DMS 273 (cell line): ENCODE measurements at regions not wholly inside any gene's neighbourhood (a gene's known extent, or its start where the extent isn't known, plus 50 kb on each side); places are given as distances from the start of the nearest gene placed in this dataset.
A peak's percentile ranks its signal among the peaks of the same experiment; 100 is the strongest.

Experiments used
- DNase-seq: peaks from one replicate; lab custom pipeline; 2025; ENCODE audit not compliant: unreplicated experiment; lab: John Stamatoyannopoulos, UW

DNA sequence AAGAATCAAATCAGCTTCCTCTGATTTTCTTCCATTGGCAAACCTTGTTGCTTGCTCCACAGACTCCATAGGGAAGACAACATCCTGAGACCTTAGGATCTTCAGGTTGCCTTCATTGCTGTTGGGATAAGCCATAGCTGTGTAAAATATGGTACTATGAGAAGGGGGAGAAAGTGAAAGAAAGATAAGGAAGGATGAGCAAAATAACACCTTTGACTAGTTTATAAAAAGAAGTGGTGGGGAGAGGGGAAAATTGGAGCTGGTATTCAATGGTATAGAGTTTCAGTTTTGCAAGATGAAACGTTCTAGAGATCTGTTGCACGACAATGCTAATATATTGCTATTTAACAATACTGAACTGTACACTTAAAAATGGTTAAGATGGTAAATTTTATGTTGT is 180.4 kb upstream of the PHYHIPL start:
- no peak for DNase-seq

DNA sequence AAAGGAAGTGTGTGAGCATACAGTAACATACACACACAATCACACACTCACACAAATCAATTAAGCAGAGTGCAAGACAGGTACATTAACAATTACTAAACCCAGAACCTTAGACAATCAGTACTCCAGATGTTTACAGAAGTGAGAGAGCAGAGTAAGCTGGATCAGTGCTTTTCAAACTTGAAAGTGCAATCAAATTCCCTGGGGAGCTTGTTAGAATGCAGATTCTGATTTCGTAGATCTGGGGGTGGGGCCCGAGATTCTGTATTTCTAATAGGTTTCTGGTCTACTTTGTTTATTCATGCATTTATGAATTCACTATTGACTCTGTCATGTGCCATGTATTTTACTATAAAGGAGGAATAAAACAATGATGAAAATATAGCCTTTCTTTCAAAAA is 179.6 kb upstream of the PHYHIPL start:
- DNase-seq, result no peak

GRCh38 chr10:58998924-58999713 is 177.3 kb upstream of the PHYHIPL start:
- DNase-seq, result no peak

DNA sequence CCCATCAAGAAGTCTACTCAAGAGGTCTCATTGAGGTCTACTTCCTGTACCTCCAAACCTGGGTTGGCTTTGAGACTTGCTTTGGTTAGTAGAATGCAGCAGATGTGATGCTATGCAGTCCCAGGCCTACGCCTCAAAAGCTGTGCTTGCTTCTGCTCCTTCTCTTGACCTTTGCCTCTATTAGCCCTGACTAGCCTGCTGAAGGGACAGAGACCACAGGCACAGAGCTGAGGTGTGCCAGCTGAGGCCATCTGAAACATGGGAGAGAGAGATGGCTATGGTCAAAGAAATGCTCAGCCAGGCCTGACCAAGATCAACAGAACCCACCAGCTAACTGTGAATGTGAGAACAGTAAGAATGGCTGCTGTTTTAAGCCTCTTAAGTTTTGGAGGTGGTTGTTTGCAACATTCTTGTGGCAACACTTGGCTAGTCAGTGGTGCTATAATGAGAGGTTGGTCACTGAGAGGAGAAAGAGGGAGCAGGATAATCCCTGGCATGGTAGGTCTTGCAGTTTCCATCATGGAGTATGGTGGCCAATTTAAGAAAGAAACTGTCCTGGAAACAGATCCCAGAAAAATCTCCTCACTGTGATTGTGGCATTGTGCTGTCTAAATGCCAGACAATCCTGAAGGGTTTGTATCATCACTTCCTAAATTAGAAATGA is 176.1 kb upstream of the PHYHIPL start:
- DNase-seq, result no peak

GRCh38 chr10:59002011-59002410 is 174.4 kb upstream of the PHYHIPL start:
- no peak for DNase-seq

GRCh38 chr10:59003203-59003602 is 173.2 kb upstream of the PHYHIPL start:
- DNase-seq, result no peak

DNA sequence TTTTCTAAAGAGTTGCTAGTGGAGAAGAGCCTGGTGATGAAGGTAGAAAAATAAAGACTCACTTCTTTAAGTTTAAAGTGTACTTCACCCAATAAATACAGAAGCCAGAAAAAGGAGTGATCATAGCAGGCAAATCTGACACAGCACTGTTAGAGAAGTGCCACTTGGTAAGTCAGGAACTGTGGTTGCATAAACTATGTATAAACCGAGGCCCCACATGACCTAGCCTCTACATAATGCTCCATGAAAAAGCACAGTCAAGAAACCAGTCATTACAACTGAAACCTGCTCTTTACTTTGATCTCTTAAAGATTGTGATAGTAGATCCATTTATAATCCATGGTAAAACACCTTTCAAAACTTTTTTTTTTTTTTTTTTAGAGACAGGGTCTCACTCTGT is 172.1 kb upstream of the PHYHIPL start:
- no peak for DNase-seq

DNA sequence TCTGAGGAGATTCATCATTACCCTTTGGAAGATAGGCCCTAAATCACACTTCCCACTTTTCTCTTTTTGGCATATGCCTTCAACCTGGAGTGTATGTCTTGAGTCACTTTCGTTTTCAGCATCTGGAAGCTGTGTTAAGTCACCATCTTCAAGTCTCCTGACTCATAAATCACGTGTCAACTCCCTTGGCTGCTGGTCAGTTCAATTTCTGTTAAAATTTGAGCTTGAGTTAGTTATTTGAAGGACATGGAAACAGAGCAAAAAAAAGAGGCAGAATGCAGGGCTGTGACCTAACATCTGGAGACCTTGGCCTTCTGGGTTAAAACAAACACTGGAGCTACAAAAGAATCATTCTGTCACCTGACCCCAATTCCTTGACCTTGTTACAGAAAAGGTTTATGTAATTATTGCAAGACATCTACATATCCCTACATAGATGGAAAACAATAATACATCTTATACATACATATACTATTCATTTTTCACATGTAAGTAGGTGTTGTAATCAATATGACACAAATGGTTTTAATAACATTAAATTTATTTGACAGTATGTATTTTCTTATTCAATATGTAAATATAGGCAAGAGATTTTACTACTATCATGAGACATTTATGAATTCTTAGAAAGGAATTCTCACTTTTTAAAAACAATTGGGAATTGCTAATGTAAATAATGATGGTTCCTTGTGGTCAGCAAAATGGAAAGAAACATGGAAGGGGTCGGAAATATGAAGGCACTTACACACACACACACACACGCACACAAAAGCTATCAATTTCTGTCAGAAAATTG is 169.7 kb upstream of the PHYHIPL start:
- DNase-seq, result no peak

DNA sequence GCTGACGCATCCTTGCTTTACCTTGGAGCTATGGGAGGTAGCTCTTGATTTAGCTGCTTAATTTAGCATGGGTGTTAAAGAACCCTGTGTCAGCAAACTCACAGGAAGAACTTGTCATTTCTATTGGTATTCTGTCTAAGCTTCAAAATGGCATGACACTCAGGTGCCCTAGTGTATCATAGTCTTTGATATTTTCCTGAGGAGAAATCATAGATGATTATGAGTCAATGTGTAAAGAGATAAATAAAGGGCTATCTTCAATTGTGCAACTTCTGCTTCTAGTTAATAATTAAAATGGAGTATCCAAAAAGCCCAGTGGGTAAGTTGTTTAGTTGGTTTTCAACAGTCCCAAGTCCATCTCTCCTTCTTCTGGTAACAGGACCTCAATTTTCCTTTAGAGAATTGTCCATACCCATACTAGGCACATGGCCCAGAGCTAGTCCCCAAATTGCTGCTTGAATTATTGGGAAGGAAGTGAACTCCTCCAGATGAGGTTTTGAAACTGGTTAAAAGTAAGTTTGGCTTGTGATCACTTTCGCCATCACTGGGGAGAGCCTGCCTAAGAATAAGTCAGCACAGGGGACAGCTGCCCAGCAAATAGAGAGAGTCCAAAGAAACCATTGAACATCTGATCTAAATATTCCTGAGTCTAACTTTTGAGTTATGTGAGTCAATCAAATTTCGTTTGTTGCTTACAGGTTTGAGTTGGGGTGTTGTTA is 169.0 kb upstream of the PHYHIPL start:
- no peak for DNase-seq

- DNase-seq, result no peak
Observed at GRCh38 chr10:59008452-59008851, 168.0 kb upstream of the PHYHIPL start.

DNA sequence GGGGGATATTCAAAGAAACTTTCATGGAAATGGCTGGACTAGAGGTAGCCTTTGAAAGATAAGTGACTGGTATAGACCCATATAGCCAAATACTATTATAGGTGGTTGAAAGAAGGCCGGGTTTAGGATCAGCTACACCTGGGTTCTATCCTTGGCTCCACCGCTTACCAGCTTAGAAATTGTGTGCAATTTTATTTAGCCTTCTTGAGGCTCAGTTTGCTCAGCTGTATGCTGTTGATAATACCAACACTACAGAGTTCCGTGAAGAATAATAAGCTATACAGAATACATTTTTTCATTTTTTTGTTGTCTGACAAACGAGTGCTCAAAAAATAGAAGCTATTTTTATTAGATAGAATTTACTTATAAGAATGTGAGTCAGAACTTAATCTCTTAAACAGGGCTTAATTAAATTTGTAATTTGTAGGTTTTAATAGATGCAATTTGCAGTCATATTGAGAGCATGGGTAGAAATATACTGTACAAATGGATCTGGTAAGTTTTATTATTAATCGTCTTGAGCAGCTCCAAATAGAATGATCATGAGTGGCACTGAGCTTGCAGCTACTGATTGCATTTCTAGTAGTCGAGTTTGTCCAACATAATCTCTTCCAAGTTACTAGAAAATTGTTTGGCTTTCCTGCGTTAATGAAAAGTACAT is 164.3 kb upstream of the PHYHIPL start:
- no peak for DNase-seq

DNA sequence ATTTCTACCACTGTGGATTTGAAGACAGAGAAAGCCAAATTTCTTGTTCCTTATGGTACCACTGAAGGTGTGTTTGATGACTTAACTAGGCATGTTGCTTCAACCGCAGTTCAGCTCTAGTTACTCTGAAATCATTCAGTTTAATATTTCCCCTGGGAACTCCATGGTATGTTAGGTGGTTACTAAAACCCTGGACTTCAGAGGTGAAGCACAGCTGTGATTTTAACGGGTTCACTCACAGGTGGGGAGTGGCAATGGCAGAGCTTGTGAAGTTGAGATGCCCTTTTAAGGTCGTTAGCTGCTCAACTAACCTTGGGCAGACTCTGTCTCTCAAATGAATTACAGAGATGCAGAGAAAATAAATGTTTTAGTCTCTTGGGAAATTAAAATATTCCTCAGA is 163.6 kb upstream of the PHYHIPL start:
- DNase-seq, result peak; percentile 6

DNA sequence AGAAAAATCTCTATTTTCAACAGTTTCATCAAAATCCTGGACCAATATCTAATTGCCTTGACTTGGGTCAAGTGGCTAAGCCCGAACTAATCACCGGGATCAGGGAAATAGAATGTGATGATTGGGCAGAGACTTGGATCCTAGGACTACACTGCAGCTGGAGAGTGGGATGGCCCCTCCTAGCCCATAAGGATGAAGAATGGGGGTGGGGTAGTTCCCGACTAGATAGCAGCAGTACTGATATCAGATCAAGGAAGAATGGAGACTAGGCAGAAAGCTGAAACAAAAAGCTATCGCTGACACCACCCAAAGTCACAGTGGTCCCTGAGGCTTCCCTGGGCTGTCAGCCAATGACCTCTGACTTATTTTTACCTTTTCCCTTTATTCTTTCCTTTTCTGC is 160.4 kb upstream of the PHYHIPL start:
- no peak for DNase-seq

DNA sequence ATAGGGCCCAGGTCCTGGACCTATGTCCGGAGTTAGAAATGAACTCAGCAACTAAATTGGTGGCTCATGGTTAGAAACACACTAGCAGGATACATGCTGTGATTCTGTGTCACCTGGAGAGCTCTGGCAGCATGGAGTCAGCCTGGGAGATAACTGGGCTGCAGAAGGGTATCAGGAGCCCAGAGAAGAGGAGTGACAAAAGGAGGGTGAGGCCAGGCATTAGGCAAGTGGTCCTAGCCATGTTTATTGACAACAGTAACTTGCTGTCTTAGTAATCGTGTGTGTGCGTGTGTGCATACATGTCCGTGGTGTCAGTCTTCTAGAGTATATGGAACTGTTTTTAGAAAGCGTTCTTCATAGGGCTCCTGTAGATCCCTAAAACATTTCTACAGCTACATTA is 157.5 kb upstream of the PHYHIPL start:
- DNase-seq, result no peak

DNA sequence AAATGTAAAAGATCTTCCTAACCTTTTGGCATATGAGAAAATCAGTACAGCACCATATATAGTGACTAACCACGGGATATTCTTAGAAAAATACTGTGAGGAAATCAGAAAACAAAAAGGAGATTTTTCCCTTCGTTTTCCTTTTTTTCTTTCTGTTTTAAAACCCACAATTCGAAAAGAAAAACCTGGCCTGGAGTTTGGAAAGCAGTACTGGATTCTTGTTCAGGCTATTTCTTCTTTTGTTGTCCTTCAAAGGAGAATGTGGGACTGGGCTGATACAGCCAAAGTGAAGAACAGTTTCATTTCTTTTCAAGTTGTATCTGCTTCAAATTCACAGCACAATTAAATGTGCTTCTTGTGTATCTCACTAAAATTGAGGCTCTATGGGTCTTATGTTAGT is 156.8 kb upstream of the PHYHIPL start:
- DNase-seq, result no peak

GRCh38 chr10:59020502-59020901 is 155.9 kb upstream of the PHYHIPL start:
- no peak for DNase-seq

- no peak for DNase-seq
Observed at GRCh38 chr10:59025981-59026765, 150.3 kb upstream of the PHYHIPL start.

DNA sequence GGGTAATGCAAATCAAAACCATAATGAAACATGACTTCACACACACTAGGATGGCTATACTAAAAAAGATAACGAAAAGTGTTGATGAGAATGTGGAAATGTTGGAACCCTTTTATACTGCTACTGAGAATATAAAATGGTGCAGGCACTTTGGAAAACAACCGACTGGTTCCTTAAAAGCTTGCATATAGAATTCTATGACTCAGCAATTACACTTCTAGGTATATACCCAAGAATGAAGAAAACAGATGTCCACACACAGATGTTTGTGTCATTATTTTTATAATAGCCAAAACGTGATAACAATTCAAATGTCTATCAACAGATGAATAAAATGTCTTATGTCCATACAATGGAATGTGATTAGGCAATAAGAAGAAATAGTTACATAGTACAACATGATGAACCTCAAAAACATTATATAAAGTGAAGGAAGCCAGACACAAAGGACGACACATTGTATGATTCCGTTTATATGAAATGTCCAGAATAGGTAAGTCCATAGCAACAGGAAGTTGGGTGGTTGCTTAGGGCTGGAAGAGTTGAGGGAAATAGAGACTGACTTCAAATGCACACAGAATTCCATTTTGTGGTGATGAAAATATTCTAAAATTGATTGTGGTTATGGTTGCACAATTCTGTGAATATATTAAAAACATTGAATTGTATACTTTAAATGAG is 148.3 kb upstream of the PHYHIPL start:
- no peak for DNase-seq

- DNase-seq, result no peak
Observed at GRCh38 chr10:59033622-59034021, 142.8 kb upstream of the PHYHIPL start.
